HepG2 (cell line): ENCODE measurements at regions not wholly inside any gene's neighbourhood (a gene's known extent, or its start where the extent isn't known, plus 50 kb on each side); places are given as distances from the start of the nearest gene placed in this dataset.

ENCODE experiments used
- ATAC-seq: fragments of 200-7000 bp; cut with Tn5 transposase; 3 replicates; pipeline ENCODE4 v1.9.1; 2020; ENCODE audit warnings: mild to moderate bottlenecking, moderate library complexity
- BruUV-seq: library from RNA; stranded (reverse); fragments of 400-500 nt; replicated peaks from 2 replicates; lab custom pipeline; 2021; lab: Mats Ljungman, UMichigan
- CTCF ChIA-PET: fragments of 300-600 bp; formaldehyde crosslinking; extraction: SDS; loops from one replicate; lab custom pipeline; 2021; ENCODE audit warnings: low total read pairs, inconsistent platforms, low intra/inter-chr PET ratio; lab: Yijun Ruan, JAX
- POLR2A ChIA-PET: fragments of 350-600 bp; sonication (Branson Sonifier 250); formaldehyde crosslinking; loops from one replicate; lab custom pipeline; 2020; ENCODE audit warnings: antibody characterized with exemption, inconsistent platforms; lab: Yijun Ruan, JAX
- DNase-seq: peaks from one replicate; pipeline ENCODE4 v3.0.0-alpha.2; 2015; ENCODE audit warnings: low spot score
- FAIRE-seq: peaks from 3 replicates; lab custom pipeline; 2011; peaks lifted over from hg19 to GRCh38; lab: Jason Lieb, UNC
- H2AFZ ChIP-seq: one replicate; pipeline ENCODE4 v1.6.1; 2011; ENCODE audit warnings: low read length, inconsistent platforms
- H3K27ac ChIP-seq: fragments of 300-600 bp; 3 replicates; pipeline ENCODE4 v1.8.0; 2011; ENCODE audit warnings: mixed run types, mild to moderate bottlenecking, mixed read lengths, low read length, inconsistent platforms; ENCODE audit not compliant: insufficient read depth; ENCODE audit errors: extremely low read length
- H3K27me3 ChIP-seq, 2 experiments: fragments of 200-600 bp in 1 of 2; 2 replicates in 1 of 2; 3 replicates in 1 of 2; pipeline versions ENCODE4 v1.6.0 to v1.8.0; 2011; ENCODE audit warnings: low read length in 2 of 2, mild to moderate bottlenecking in 2 of 2, moderate library complexity in 2 of 2, inconsistent platforms in 1 of 2; ENCODE audit not compliant: insufficient read depth in 2 of 2, control insufficient read depth in 1 of 2
- H3K36me3 ChIP-seq, 2 experiments: fragments of 200-600 bp in 1 of 2; replicated peaks in 1 of 2; 2 replicates in 1 of 2; 3 replicates in 1 of 2; pipeline versions ENCODE4 v1.5.1 to v1.8.0; 2011; ENCODE audit warnings: low read length in 2 of 2, inconsistent platforms in 1 of 2; ENCODE audit not compliant: insufficient read depth in 2 of 2, control insufficient read depth in 1 of 2
- H3K4me1 ChIP-seq: 2 replicates; pipeline ENCODE4 v1.5.1; 2012; ENCODE audit warnings: low read length, inconsistent platforms; ENCODE audit not compliant: insufficient read depth
- H3K4me2 ChIP-seq: 2 replicates; pipeline ENCODE4 v1.6.0; 2011; ENCODE audit warnings: low read depth, low read length, inconsistent platforms
- H3K4me3 ChIP-seq, 3 experiments: fragments of 200-600 bp in 1 of 3; sonication (generic), shearing (Covaris generic) in 1 of 3; replicated peaks in 1 of 3; 2 replicates each; pipeline ENCODE4 v1.5.1; 2011 to 2016; ENCODE audit warnings: low read length in 3 of 3, inconsistent platforms in 2 of 3, low read depth in 2 of 3, mild to moderate bottlenecking in 2 of 3, control low read depth in 1 of 3, mixed read lengths in 1 of 3; ENCODE audit not compliant: insufficient read depth in 1 of 3
- H3K79me2 ChIP-seq: one replicate; pipeline ENCODE4 v1.6.1; 2011; ENCODE audit warnings: low read length, inconsistent platforms; ENCODE audit not compliant: insufficient read depth
- H3K9ac ChIP-seq: 2 replicates; pipeline ENCODE4 v1.6.0; 2011; ENCODE audit warnings: mild to moderate bottlenecking, low read depth, low read length, inconsistent platforms; ENCODE audit not compliant: insufficient read depth
- H3K9me3 ChIP-seq: 2 replicates; pipeline ENCODE4 v1.5.1; 2012; ENCODE audit warnings: mild to moderate bottlenecking, low read length
- H4K20me1 ChIP-seq: 2 replicates; pipeline ENCODE4 v1.6.0; 2011; ENCODE audit warnings: inconsistent platforms, mild to moderate bottlenecking, low read length, moderate library complexity; ENCODE audit not compliant: insufficient read depth
- AGO2 ChIP-seq: fragments of 200-400 bp; formaldehyde crosslinking; optimal IDR thresholded peaks from 2 replicates; pipeline ENCODE3; 2017; ENCODE audit warnings: mild to moderate bottlenecking, low read depth, low read length, moderate library complexity
- ELF3 ChIP-seq: IDR thresholded peaks from 2 replicates; pipeline ENCODE4 v1.6.1; 2016; ENCODE audit warnings: missing genetic modification reagents, missing compliant biosample characterization
- NKX3-1 ChIP-seq: sonication (generic); formaldehyde crosslinking; IDR thresholded peaks from 2 replicates; pipeline ENCODE4 v1.5.0; 2020; ENCODE audit warnings: missing genetic modification reagents
- NONO ChIP-seq, 2 experiments: fragments of 450-650 bp in 1 of 2; sonication (generic) in 1 of 2; formaldehyde crosslinking in 1 of 2; IDR thresholded peaks in 1 of 2; conservative IDR thresholded peaks in 1 of 2; 2 replicates each; pipeline versions ENCODE4 v1.6.1 to v1.8.0; 2017 to 2022; ENCODE audit warnings: mild to moderate bottlenecking in 1 of 2, missing genetic modification reagents in 1 of 2, moderate library complexity in 1 of 2
- SCMH1 ChIP-seq: sonication (generic); formaldehyde crosslinking; IDR thresholded peaks from 2 replicates; pipeline ENCODE4 v1.9.0; 2021; ENCODE audit warnings: missing genetic modification reagents, mild to moderate bottlenecking, borderline replicate concordance
- SIX4 ChIP-seq: sonication (generic); formaldehyde crosslinking; IDR thresholded peaks from 2 replicates; pipeline ENCODE4 v1.4.0; 2020; ENCODE audit warnings: missing genetic modification reagents
- ZC3H4 ChIP-seq: sonication (generic); formaldehyde crosslinking; IDR thresholded peaks from 2 replicates; pipeline ENCODE4 v1.4.0; 2020; ENCODE audit warnings: missing genetic modification reagents, borderline replicate concordance
- ZNF180 ChIP-seq: sonication (generic); formaldehyde crosslinking; IDR thresholded peaks from 2 replicates; pipeline ENCODE4 v1.4.0; 2020; ENCODE audit warnings: low read depth, missing genetic modification reagents, borderline replicate concordance
- ZNF7 ChIP-seq: IDR thresholded peaks from 2 replicates; pipeline ENCODE4 v1.6.1; 2016; ENCODE audit warnings: missing biosample characterization, missing genetic modification reagents
- WGBS: methylation state at CpG from one replicate; pipeline ENCODE4 v1.1.6; 2017; ENCODE audit warnings: low lambda C conversion rate; 5-methylcytosine and 5-hydroxymethylcytosine counted together
- in situ Hi-C: cut with HindIII; loops from 2 replicates; pipeline ENCODE4 v1.10.0; 2017; ENCODE audit warnings: low pct_unique_long_range_greater_than_20kb; ENCODE audit not compliant: extremely low pct_ligation_motif_present
- intact Hi-C: fragments of 100-400 bp; cut with micrococcal nuclease; formaldehyde crosslinking; loops from one replicate; pipeline ENCODE4 v1.10.0; 2022; ENCODE audit not compliant: unreplicated experiment
- TF ChIP-seq, protein P1 (sequence below): sonication (generic); formaldehyde crosslinking; IDR thresholded peaks from 2 replicates; pipeline ENCODE4 v1.8.1; 2023; ENCODE audit warnings: missing genetic modification reagents, inconsistent platforms, borderline replicate concordance
- TF ChIP-seq, protein P2 (sequence below): sonication (generic); formaldehyde crosslinking; IDR thresholded peaks from 2 replicates; pipeline ENCODE4 v1.5.0; 2020; ENCODE audit warnings: mild to moderate bottlenecking, missing genetic modification reagents
- TF ChIP-seq, protein P3 (sequence below): sonication (generic); formaldehyde crosslinking; IDR thresholded peaks from 2 replicates; pipeline ENCODE4 v1.5.1; 2020; ENCODE audit warnings: mild to moderate bottlenecking, moderate library complexity, missing genetic modification reagents
- TF ChIP-seq, protein P4 (sequence below), 2 experiments: sonication (generic) in 1 of 2; formaldehyde crosslinking in 1 of 2; IDR thresholded peaks; 2 replicates each; pipeline versions ENCODE4 v1.4.0 to v1.6.1; 2018 to 2020; ENCODE audit warnings: missing genetic modification reagents in 2 of 2, borderline replicate concordance in 1 of 2, low read depth in 1 of 2, mild to moderate bottlenecking in 1 of 2, missing biosample characterization in 1 of 2
- TF ChIP-seq, protein P5 (sequence below): sonication (generic); formaldehyde crosslinking; IDR thresholded peaks from 2 replicates; pipeline ENCODE4 v1.5.0; 2020; ENCODE audit warnings: mild to moderate bottlenecking, missing genetic modification reagents, moderate library complexity

DNA sequence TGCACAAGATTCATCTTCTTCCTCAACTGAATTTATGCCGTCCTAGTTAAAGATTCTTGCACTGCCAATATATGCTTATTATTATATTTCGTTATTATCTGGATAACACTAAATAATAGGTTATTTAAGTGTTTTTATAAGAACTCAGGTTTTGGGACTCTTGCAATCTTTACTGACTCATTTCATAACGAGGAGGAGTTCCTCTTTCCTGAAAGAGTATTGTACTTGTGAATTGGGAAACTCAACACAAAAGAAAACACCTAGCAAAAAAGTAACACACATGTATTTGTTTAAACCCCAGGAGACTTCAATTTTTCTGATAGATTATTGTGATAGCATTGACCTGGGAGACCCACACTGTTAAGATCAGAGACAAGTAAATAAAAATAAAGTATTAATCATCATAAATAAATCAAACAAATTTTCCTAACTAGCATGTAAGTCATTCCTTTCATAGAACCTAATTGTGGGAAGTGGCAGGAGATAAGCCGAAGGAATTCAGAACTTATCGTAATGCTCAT lies 505.8 kb downstream of the KCNJ2 start:
- ChIA-PET CTCF (no interaction called here), POLR2A (no interaction called here)
- H3K27me3 ChIP-seq: no peaks in the 10 kb centered on the region
- intact Hi-C loops: no loop called here
- FAIRE-seq: no peak
- DNase-seq: no peak
- H3K79me2 ChIP-seq: no peaks in the 10 kb centered on the region
- BruUV-seq: no TSS peak
- H3K4me1 ChIP-seq: peaks cover 16% of the 10 kb centered on the region
- H3K4me3 ChIP-seq: no peak overlapping the region
- H3K27ac ChIP-seq: no peak overlapping the region
- ATAC-seq: no peak
- H3K9ac ChIP-seq: no peak overlapping the region
- no peaks in the 10 kb centered on the region for H3K9me3 ChIP-seq
- H4K20me1 ChIP-seq: no peaks in the 10 kb centered on the region
- H2AFZ ChIP-seq: no peak overlapping the region
- in situ Hi-C loops: no loop called here
- H3K4me2 ChIP-seq: no peak overlapping the region
- WGBS: 54% methylated on average over 5 of the region's 5 CpGs
- H3K36me3 ChIP-seq: no peaks in the 10 kb centered on the region
- TF ChIP-seq NONO (IDR thresholded peaks at IDR 0.05) (no peak), NONO (CRISPR knock-in tag; conservative IDR thresholded peaks at IDR 0.05) (no peak), AGO2 (no peak), ELF3 (CRISPR knock-in tag) (no peak), ZNF7 (CRISPR knock-in tag) (no peak), ZNF180 (CRISPR knock-in tag) (no peak), ZC3H4 (CRISPR knock-in tag) (no peak), SIX4 (CRISPR knock-in tag) (no peak), NKX3-1 (CRISPR knock-in tag) (no peak), SCMH1 (CRISPR knock-in tag) (no peak)
- TF ChIP-seq, protein P1, sequence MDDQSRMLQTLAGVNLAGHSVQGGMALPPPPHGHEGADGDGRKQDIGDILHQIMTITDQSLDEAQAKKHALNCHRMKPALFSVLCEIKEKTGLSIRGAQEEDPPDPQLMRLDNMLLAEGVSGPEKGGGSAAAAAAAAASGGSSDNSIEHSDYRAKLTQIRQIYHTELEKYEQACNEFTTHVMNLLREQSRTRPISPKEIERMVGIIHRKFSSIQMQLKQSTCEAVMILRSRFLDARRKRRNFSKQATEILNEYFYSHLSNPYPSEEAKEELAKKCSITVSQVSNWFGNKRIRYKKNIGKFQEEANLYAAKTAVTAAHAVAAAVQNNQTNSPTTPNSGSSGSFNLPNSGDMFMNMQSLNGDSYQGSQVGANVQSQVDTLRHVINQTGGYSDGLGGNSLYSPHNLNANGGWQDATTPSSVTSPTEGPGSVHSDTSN: no peak
- TF ChIP-seq, protein P2, sequence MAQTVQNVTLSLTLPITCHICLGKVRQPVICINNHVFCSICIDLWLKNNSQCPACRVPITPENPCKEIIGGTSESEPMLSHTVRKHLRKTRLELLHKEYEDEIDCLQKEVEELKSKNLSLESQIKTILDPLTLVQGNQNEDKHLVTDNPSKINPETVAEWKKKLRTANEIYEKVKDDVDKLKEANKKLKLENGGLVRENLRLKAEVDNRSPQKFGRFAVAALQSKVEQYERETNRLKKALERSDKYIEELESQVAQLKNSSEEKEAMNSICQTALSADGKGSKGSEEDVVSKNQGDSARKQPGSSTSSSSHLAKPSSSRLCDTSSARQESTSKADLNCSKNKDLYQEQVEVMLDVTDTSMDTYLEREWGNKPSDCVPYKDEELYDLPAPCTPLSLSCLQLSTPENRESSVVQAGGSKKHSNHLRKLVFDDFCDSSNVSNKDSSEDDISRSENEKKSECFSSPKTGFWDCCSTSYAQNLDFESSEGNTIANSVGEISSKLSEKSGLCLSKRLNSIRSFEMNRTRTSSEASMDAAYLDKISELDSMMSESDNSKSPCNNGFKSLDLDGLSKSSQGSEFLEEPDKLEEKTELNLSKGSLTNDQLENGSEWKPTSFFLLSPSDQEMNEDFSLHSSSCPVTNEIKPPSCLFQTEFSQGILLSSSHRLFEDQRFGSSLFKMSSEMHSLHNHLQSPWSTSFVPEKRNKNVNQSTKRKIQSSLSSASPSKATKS (CRISPR knock-in tag): no peak
- TF ChIP-seq, protein P3, sequence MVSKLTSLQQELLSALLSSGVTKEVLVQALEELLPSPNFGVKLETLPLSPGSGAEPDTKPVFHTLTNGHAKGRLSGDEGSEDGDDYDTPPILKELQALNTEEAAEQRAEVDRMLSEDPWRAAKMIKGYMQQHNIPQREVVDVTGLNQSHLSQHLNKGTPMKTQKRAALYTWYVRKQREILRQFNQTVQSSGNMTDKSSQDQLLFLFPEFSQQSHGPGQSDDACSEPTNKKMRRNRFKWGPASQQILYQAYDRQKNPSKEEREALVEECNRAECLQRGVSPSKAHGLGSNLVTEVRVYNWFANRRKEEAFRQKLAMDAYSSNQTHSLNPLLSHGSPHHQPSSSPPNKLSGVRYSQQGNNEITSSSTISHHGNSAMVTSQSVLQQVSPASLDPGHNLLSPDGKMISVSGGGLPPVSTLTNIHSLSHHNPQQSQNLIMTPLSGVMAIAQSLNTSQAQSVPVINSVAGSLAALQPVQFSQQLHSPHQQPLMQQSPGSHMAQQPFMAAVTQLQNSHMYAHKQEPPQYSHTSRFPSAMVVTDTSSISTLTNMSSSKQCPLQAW (CRISPR knock-in tag): no peak
- TF ChIP-seq, protein P4, sequence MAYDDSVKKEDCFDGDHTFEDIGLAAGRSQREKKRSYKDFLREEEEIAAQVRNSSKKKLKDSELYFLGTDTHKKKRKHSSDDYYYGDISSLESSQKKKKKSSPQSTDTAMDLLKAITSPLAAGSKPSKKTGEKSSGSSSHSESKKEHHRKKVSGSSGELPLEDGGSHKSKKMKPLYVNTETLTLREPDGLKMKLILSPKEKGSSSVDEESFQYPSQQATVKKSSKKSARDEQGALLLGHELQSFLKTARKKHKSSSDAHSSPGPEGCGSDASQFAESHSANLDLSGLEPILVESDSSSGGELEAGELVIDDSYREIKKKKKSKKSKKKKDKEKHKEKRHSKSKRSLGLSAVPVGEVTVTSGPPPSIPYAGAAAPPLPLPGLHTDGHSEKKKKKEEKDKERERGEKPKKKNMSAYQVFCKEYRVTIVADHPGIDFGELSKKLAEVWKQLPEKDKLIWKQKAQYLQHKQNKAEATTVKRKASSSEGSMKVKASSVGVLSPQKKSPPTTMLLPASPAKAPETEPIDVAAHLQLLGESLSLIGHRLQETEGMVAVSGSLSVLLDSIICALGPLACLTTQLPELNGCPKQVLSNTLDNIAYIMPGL (CRISPR knock-in tag; IDR thresholded peaks at IDR 0.05; ENCODE audit: borderline replicate concordance in 1 of 2, low read depth in 1 of 2): no peak
- TF ChIP-seq, protein P5, sequence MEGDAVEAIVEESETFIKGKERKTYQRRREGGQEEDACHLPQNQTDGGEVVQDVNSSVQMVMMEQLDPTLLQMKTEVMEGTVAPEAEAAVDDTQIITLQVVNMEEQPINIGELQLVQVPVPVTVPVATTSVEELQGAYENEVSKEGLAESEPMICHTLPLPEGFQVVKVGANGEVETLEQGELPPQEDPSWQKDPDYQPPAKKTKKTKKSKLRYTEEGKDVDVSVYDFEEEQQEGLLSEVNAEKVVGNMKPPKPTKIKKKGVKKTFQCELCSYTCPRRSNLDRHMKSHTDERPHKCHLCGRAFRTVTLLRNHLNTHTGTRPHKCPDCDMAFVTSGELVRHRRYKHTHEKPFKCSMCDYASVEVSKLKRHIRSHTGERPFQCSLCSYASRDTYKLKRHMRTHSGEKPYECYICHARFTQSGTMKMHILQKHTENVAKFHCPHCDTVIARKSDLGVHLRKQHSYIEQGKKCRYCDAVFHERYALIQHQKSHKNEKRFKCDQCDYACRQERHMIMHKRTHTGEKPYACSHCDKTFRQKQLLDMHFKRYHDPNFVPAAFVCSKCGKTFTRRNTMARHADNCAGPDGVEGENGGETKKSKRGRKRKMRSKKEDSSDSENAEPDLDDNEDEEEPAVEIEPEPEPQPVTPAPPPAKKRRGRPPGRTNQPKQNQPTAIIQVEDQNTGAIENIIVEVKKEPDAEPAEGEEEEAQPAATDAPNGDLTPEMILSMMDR (CRISPR knock-in tag): no peak
